COLO668 (cell line): ENCODE measurements at regions not wholly inside any gene's neighbourhood (a gene's known extent, or its start where the extent isn't known, plus 50 kb on each side); places are given as distances from the start of the nearest gene placed in this dataset.
"Not testable (repeated sequence)": the region's sequence is repeated elsewhere in the genome, so short reads cannot be mapped to it uniquely, and the experiment has no call there.

ENCODE experiments used
- DNase-seq: peaks from one replicate; lab custom pipeline; 2025; ENCODE audit not compliant: unreplicated experiment; lab: John Stamatoyannopoulos, UW

- no peak for DNase-seq
Measured at GRCh38 chr7:33778195-33778594, 127.1 kb upstream of the BMPER start.

GRCh38 chr7:33779216-33779615 is 126.1 kb upstream of the BMPER start:
- DNase-seq: no peak

- DNase-seq: no peak
Measured at GRCh38 chr7:33781167-33781566, 124.2 kb upstream of the BMPER start.

- DNase-seq: no peak
Measured at GRCh38 chr7:33781796-33782195, 123.5 kb upstream of the BMPER start.

- no peak for DNase-seq
Measured at GRCh38 chr7:33784000-33784399, 121.3 kb upstream of the BMPER start.

- no peak for DNase-seq
Measured at GRCh38 chr7:33788531-33788930, 116.8 kb upstream of the BMPER start.

GRCh38 chr7:33789871-33790630 is 115.3 kb upstream of the BMPER start:
- no peak for DNase-seq

- no peak for DNase-seq
Measured at GRCh38 chr7:33790746-33791145, 114.6 kb upstream of the BMPER start.

- no peak for DNase-seq
Measured at GRCh38 chr7:33792041-33792440, 113.3 kb upstream of the BMPER start.

GRCh38 chr7:33792547-33793105 is 112.7 kb upstream of the BMPER start:
- no peak for DNase-seq

- no peak for DNase-seq
Measured at GRCh38 chr7:33793616-33794015, 111.7 kb upstream of the BMPER start.

- DNase-seq: no peak
Measured at GRCh38 chr7:33794419-33794818, 110.9 kb upstream of the BMPER start.

GRCh38 chr7:33794959-33795358 is 110.4 kb upstream of the BMPER start:
- no peak for DNase-seq

- DNase-seq: no peak
Measured at GRCh38 chr7:33796538-33796937, 108.8 kb upstream of the BMPER start.

- not testable (repeated sequence) for DNase-seq
Measured at GRCh38 chr7:33797512-33797911, 107.8 kb upstream of the BMPER start.

GRCh38 chr7:33798686-33799325 is 106.5 kb upstream of the BMPER start:
- DNase-seq: no peak

- DNase-seq: no peak
Measured at GRCh38 chr7:33799766-33800165, 105.6 kb upstream of the BMPER start.

GRCh38 chr7:33802600-33802999 is 102.7 kb upstream of the BMPER start:
- DNase-seq: no peak

- DNase-seq: no peak
Measured at GRCh38 chr7:33804140-33804660, 101.1 kb upstream of the BMPER start.

GRCh38 chr7:33805630-33806233 is 99.6 kb upstream of the BMPER start:
- no peak for DNase-seq

- DNase-seq: no peak
Measured at GRCh38 chr7:33806298-33807154, 98.8 kb upstream of the BMPER start.
